Right lobe of liver (tissue), 4 donors: ENCODE measurements at regions not wholly inside any gene's neighbourhood (a gene's known extent, or its start where the extent isn't known, plus 50 kb on each side); places are given as distances from the start of the nearest gene placed in this dataset.

Experiments
- POLR2A ChIP-seq: fragments of 450-650 bp; IDR thresholded peaks from one replicate; pipeline ENCODE4 v1.6.1; 2017; ENCODE audit warnings: antibody characterized with exemption, mild to moderate bottlenecking
- TF ChIP-seq, protein P1 (sequence below), 4 donors: fragments of 200-600 bp in 3 of 4; fragments of 450-650 bp in 1 of 4; IDR thresholded peaks; one replicate each; pipeline versions ENCODE4 v1.5.1 to v1.8.0; 2016 to 2022; ENCODE audit warnings: antibody characterized with exemption in 4 of 4, mild to moderate bottlenecking in 2 of 4
- donor health status: DM: no; HTN: no; CAD: no.
- donor health status: DM: no; HTN: no; CAD: no.
- donor health status: DM: no; HTN: yes; CAD: no.

DNA sequence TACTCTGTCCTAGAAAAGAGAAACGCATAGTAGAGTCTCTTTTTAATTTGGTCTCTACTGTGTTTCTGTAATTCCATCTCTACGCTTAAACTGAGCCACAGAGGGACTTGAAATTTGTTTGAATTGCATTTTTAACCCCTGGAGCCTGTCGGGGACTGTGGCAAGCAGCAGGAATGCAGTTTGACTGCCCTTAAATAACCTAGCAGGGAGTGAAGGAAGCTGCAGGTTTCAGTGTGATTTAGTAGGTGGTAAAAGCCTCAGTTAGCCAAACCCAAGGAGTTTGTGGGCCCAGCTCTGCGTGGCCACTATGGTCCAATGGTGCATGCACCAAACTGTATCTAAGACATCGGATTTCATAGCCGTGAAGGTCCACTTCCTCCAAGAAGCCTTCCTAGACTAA, 70.3 kb upstream of the MC3R start:
- TF ChIP-seq POLR2A = no peak
- TF ChIP-seq, protein P1, sequence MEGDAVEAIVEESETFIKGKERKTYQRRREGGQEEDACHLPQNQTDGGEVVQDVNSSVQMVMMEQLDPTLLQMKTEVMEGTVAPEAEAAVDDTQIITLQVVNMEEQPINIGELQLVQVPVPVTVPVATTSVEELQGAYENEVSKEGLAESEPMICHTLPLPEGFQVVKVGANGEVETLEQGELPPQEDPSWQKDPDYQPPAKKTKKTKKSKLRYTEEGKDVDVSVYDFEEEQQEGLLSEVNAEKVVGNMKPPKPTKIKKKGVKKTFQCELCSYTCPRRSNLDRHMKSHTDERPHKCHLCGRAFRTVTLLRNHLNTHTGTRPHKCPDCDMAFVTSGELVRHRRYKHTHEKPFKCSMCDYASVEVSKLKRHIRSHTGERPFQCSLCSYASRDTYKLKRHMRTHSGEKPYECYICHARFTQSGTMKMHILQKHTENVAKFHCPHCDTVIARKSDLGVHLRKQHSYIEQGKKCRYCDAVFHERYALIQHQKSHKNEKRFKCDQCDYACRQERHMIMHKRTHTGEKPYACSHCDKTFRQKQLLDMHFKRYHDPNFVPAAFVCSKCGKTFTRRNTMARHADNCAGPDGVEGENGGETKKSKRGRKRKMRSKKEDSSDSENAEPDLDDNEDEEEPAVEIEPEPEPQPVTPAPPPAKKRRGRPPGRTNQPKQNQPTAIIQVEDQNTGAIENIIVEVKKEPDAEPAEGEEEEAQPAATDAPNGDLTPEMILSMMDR (IDR thresholded peaks at IDR 0.05) = no peak
